K562 (cell line): ENCODE measurements at regions not wholly inside any gene's neighbourhood (a gene's known extent, or its start where the extent isn't known, plus 50 kb on each side); places are given as distances from the start of the nearest gene placed in this dataset.
"Not testable (repeated sequence)": the region's sequence is repeated elsewhere in the genome, so short reads cannot be mapped to it uniquely, and the experiment has no call there.

Source experiments
- ATAC-seq: fragments of 200-7000 bp; cut with Tn5 transposase; 3 replicates; pipeline ENCODE4 v1.9.1; 2020; ENCODE audit warnings: moderate library complexity
- BruUV-seq: library from RNA; stranded (reverse); fragments of 400-500 nt; replicated peaks from 2 replicates; lab custom pipeline; 2021; lab: Mats Ljungman, UMichigan
- CTCF ChIA-PET: fragments of 300-600 bp; formaldehyde crosslinking; extraction: SDS; loops from one replicate; lab custom pipeline; 2021; ENCODE audit warnings: low intra/inter-chr PET ratio; lab: Yijun Ruan, JAX
- POLR2A ChIA-PET: fragments of 300-600, 350-650 bp; sonication (Branson Sonifier 250); formaldehyde crosslinking; extraction: SDS; loops from one replicate; lab custom pipeline; 2021; ENCODE audit warnings: antibody characterized with exemption, inconsistent platforms; lab: Yijun Ruan, JAX
- DNase-seq, 4 experiments: peaks; one replicate each; pipeline versions ENCODE4 v3.0.0 to v3.0.0-alpha.2; 2011 to 2018; ENCODE audit warnings: low spot score in 3 of 4, mixed read lengths in 3 of 4; ENCODE audit errors: extremely low read depth in 1 of 4
- FAIRE-seq: peaks from 2 replicates; lab custom pipeline; 2011; peaks lifted over from hg19 to GRCh38; lab: Jason Lieb, UNC
- H2AFZ ChIP-seq: 2 replicates; pipeline ENCODE4 v1.6.0; 2011; ENCODE audit warnings: low read depth, low read length, control low read depth, inconsistent platforms
- H3K27ac ChIP-seq: fragments of 200-600 bp; 3 replicates; pipeline ENCODE4 v1.8.0; 2011; ENCODE audit warnings: low read depth, mild to moderate bottlenecking, control low read depth, inconsistent platforms, low read length, moderate library complexity, mixed read lengths; ENCODE audit errors: extremely low read depth
- H3K27me3 ChIP-seq, 2 experiments: fragments of 300-600 bp in 1 of 2; 2 replicates in 1 of 2; 3 replicates in 1 of 2; pipeline versions ENCODE4 v1.6.0 to v1.8.0; 2011; ENCODE audit warnings: inconsistent platforms in 2 of 2, low read length in 2 of 2, mild to moderate bottlenecking in 1 of 2, mixed read lengths in 1 of 2, moderate library complexity in 1 of 2; ENCODE audit not compliant: control insufficient read depth in 2 of 2, insufficient read depth in 2 of 2
- H3K36me3 ChIP-seq: fragments of 300-600 bp; 3 replicates; pipeline ENCODE4 v1.8.0; 2011; ENCODE audit warnings: mild to moderate bottlenecking, low read length, inconsistent platforms; ENCODE audit not compliant: control insufficient read depth, insufficient read depth
- H3K4me1 ChIP-seq, 2 experiments: fragments of 200-600 bp in 1 of 2; replicated peaks in 1 of 2; 2 replicates in 1 of 2; 3 replicates in 1 of 2; pipeline versions ENCODE4 v1.5.1 to v1.8.0; 2011; ENCODE audit warnings: inconsistent platforms in 2 of 2, low read length in 2 of 2, mild to moderate bottlenecking in 1 of 2, mixed read lengths in 1 of 2, moderate library complexity in 1 of 2; ENCODE audit not compliant: control insufficient read depth in 2 of 2, insufficient read depth in 2 of 2
- H3K4me2 ChIP-seq: 2 replicates; pipeline ENCODE4 v1.6.1; 2011; ENCODE audit warnings: low read length, control low read depth, inconsistent platforms, mixed read lengths; ENCODE audit not compliant: insufficient read depth
- H3K4me3 ChIP-seq: fragments of 200-600 bp; sonication (generic), shearing (Covaris generic); 2 replicates; pipeline ENCODE4 v1.5.1; 2016; ENCODE audit warnings: control low read depth, inconsistent platforms
- H3K79me2 ChIP-seq: fragments of 200-600 bp; 3 replicates; pipeline ENCODE4 v1.8.0; 2011; ENCODE audit warnings: low read length, inconsistent platforms; ENCODE audit not compliant: control insufficient read depth, insufficient read depth
- H3K9ac ChIP-seq, 2 experiments: 2 replicates each; pipeline versions ENCODE4 v1.6.0 to v1.6.1; 2011; ENCODE audit warnings: low read depth in 2 of 2, low read length in 2 of 2, control low read depth in 1 of 2, inconsistent platforms in 1 of 2, mild to moderate bottlenecking in 1 of 2, mixed read lengths in 1 of 2; ENCODE audit not compliant: insufficient read depth in 1 of 2
- H3K9me1 ChIP-seq: one replicate; pipeline ENCODE4 v1.6.0; 2011; ENCODE audit warnings: inconsistent platforms, mild to moderate bottlenecking, low read length, moderate library complexity; ENCODE audit not compliant: control insufficient read depth, insufficient read depth
- H3K9me3 ChIP-seq: replicated peaks from 2 replicates; pipeline ENCODE4 v1.5.1; 2011; ENCODE audit warnings: low read depth, low read length, inconsistent platforms; ENCODE audit not compliant: control insufficient read depth, insufficient read depth
- H4K20me1 ChIP-seq: replicated peaks from 2 replicates; pipeline ENCODE4 v1.6.1; 2011; ENCODE audit warnings: low read length, inconsistent platforms, mixed read lengths; ENCODE audit not compliant: control insufficient read depth, insufficient read depth
- WGBS: fragments of 100-300 bp; shearing (Covaris generic); methylation state at CpG from one replicate; pipeline ENCODE4 v1.1.6; 2016; ENCODE audit warnings: low coverage, mixed read lengths; ENCODE audit not compliant: insufficient coverage; ENCODE audit errors: missing lambda C conversion rate; 5-methylcytosine and 5-hydroxymethylcytosine counted together
- in situ Hi-C: fragments of 300-500 bp; cut with MboI; formaldehyde crosslinking; loops from 4 replicates; pipeline ENCODE4 v1.15.0; 2018; ENCODE audit warnings: inconsistent platforms, mixed read lengths
- intact Hi-C: fragments of 100-400 bp; cut with micrococcal nuclease; formaldehyde crosslinking; loops from 2 replicates; pipeline ENCODE4 v1.14.2; 2022

GRCh38 chr6:11299876-11300428 lies 67.5 kb upstream of the NEDD9 start:
- 3% methylated on average over 5 of the region's 5 CpGs for WGBS

GRCh38 chr6:11299421-11299784 lies 66.9 kb upstream of the NEDD9 start:
- POLR2A ChIA-PET: interaction anchor here (1.3 kb wide), 1 partner anchor 12 kb away, joined by 3 read pairs; no protein-coding TSS in a partner anchor
- in situ Hi-C loops, H3K4me2 ChIP-seq, intact Hi-C loops, H3K4me3 ChIP-seq, H3K9me3 ChIP-seq, H3K27me3 ChIP-seq, ATAC-seq, H4K20me1 ChIP-seq, H3K4me1 ChIP-seq, H3K27ac ChIP-seq, H3K9ac ChIP-seq, DNase-seq, H3K79me2 ChIP-seq, CTCF ChIA-PET, H2AFZ ChIP-seq, BruUV-seq, H3K9me1 ChIP-seq, H3K36me3 ChIP-seq, FAIRE-seq: not testable (repeated sequence)
- 0% methylated on average over 5 of the region's 5 CpGs for WGBS

More at GRCh38 chr6:11299876-11300428, 67.5 kb upstream of the NEDD9 start:
- H3K9me3 ChIP-seq, H3K79me2 ChIP-seq, H3K4me1 ChIP-seq, CTCF ChIA-PET, in situ Hi-C loops, intact Hi-C loops, H3K27me3 ChIP-seq, H3K4me2 ChIP-seq, H2AFZ ChIP-seq, H3K27ac ChIP-seq, ATAC-seq, H4K20me1 ChIP-seq, DNase-seq, H3K4me3 ChIP-seq, H3K36me3 ChIP-seq, H3K9me1 ChIP-seq, H3K9ac ChIP-seq, BruUV-seq, FAIRE-seq: not testable (repeated sequence)
- POLR2A ChIA-PET: interaction anchor here (1.5 kb wide), 1 partner anchor 9 kb away, joined by 3 read pairs; no protein-coding TSS in a partner anchor
